ENCODE measurements at regions not wholly inside any gene's neighbourhood (a gene's known extent, or its start where the extent isn't known, plus 50 kb on each side); places are given as distances from the start of the nearest gene placed in this dataset.
A peak's percentile ranks its signal among the peaks of the same experiment; 100 is the strongest.

- Histone ChIP-seq H3F3A (replicated peaks; ENCODE audit: low read depth) (no peaks in the 10 kb centered on the region), H3K4me1 (ENCODE audit: insufficient read depth) (peaks cover 28% of the 10 kb centered on the region), H2AFZ (no peak overlapping the region), H3K4me3 (no peak overlapping the region), H3K36me3 (ENCODE audit: insufficient read depth) (no peaks in the 10 kb centered on the region), H3K27ac (ENCODE audit: low read depth) (no peak overlapping the region), H4K20me1 (replicated peaks; ENCODE audit: insufficient read depth) (no peaks in the 10 kb centered on the region), H3K27me3 (ENCODE audit: insufficient read depth) (no peaks in the 10 kb centered on the region), H3K9me2 (ENCODE audit: insufficient read depth) (no peaks in the 10 kb centered on the region; the same call in 1 of the 2 replicates), H3K4me2 (no peak overlapping the region), H3K79me2 (replicated peaks; ENCODE audit: insufficient read depth) (no peaks in the 10 kb centered on the region)
- Mint-ChIP-seq H3K9me3 (no peaks in the 10 kb centered on the region), H3K4me1 (peaks cover 30% of the 10 kb centered on the region), H3K4me3 (no peak overlapping the region), H3K36me3 (ENCODE audit: low read depth) (no peaks in the 10 kb centered on the region), H3K27ac (no peak overlapping the region), H3K27me3 (ENCODE audit: insufficient read depth, low read depth, poor library complexity) (peaks cover 3% of the 10 kb centered on the region)
- ATAC-seq (no peak), DNase-seq (ENCODE audit: low spot score) (no peak)
- TF ChIP-seq STAT1 (IDR thresholded peaks at IDR 0.05; ENCODE audit: unreplicated experiment) (no peak), EZH2 (IDR thresholded peaks at IDR 0.05; ENCODE audit: low read depth, unreplicated experiment) (no peak), CREB1 (CRISPR knock-in tag; IDR thresholded peaks at IDR 0.05; ENCODE audit: low read depth) (no peak)
- TF ChIP-seq, protein P1, sequence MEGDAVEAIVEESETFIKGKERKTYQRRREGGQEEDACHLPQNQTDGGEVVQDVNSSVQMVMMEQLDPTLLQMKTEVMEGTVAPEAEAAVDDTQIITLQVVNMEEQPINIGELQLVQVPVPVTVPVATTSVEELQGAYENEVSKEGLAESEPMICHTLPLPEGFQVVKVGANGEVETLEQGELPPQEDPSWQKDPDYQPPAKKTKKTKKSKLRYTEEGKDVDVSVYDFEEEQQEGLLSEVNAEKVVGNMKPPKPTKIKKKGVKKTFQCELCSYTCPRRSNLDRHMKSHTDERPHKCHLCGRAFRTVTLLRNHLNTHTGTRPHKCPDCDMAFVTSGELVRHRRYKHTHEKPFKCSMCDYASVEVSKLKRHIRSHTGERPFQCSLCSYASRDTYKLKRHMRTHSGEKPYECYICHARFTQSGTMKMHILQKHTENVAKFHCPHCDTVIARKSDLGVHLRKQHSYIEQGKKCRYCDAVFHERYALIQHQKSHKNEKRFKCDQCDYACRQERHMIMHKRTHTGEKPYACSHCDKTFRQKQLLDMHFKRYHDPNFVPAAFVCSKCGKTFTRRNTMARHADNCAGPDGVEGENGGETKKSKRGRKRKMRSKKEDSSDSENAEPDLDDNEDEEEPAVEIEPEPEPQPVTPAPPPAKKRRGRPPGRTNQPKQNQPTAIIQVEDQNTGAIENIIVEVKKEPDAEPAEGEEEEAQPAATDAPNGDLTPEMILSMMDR (conservative IDR thresholded peaks at IDR 0.05; ENCODE audit: low read depth in 2 of 2): no peak
Observed at GRCh38 chr2:63669596-63669995, 80.8 kb downstream of the MDH1 start.

GRCh38 chr2:63673865-63674533 is 85.2 kb downstream of the MDH1 start:
- peaks cover 6% of the 10 kb centered on the region for H3K4me1 Mint-ChIP-seq
- peak overlapping the region; percentile 34; the same call in 1 of the 2 replicates for H2AFZ ChIP-seq
- no peaks in the 10 kb centered on the region for H3K36me3 ChIP-seq (ENCODE audit: insufficient read depth)
- no peak overlapping the region for H3K4me3 Mint-ChIP-seq
- H3K36me3 Mint-ChIP-seq (ENCODE audit: low read depth): no peaks in the 10 kb centered on the region
- H3K27ac ChIP-seq (ENCODE audit: low read depth): no peak overlapping the region
- H3K9me3 Mint-ChIP-seq: no peaks in the 10 kb centered on the region
- no peaks in the 10 kb centered on the region for H3K79me2 ChIP-seq (replicated peaks; ENCODE audit: insufficient read depth)
- no peaks in the 10 kb centered on the region for H3K9me2 ChIP-seq (ENCODE audit: insufficient read depth)
- H3K27me3 ChIP-seq (ENCODE audit: insufficient read depth): no peaks in the 10 kb centered on the region
- H3K27me3 Mint-ChIP-seq (ENCODE audit: insufficient read depth, low read depth, poor library complexity): peaks cover 3% of the 10 kb centered on the region
- no peak for ATAC-seq
- no peak overlapping the region for H3K27ac Mint-ChIP-seq
- H4K20me1 ChIP-seq (replicated peaks; ENCODE audit: insufficient read depth): no peaks in the 10 kb centered on the region
- H3F3A ChIP-seq (replicated peaks; ENCODE audit: low read depth): no peaks in the 10 kb centered on the region
- peaks cover 1% of the 10 kb centered on the region for H3K4me1 ChIP-seq (ENCODE audit: insufficient read depth)
- H3K4me3 ChIP-seq: no peak overlapping the region
- DNase-seq (ENCODE audit: low spot score): no peak
- H3K4me2 ChIP-seq: no peak overlapping the region
- TF ChIP-seq CREB1 (CRISPR knock-in tag; IDR thresholded peaks at IDR 0.05; ENCODE audit: low read depth): no peak
- no peak for TF ChIP-seq POLR2AphosphoS5 (IDR thresholded peaks at IDR 0.05; ENCODE audit: low read depth)
- TF ChIP-seq, protein P2, sequence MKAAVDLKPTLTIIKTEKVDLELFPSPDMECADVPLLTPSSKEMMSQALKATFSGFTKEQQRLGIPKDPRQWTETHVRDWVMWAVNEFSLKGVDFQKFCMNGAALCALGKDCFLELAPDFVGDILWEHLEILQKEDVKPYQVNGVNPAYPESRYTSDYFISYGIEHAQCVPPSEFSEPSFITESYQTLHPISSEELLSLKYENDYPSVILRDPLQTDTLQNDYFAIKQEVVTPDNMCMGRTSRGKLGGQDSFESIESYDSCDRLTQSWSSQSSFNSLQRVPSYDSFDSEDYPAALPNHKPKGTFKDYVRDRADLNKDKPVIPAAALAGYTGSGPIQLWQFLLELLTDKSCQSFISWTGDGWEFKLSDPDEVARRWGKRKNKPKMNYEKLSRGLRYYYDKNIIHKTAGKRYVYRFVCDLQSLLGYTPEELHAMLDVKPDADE (IDR thresholded peaks at IDR 0.05): no peak
- no peak for TF ChIP-seq NANOG (IDR thresholded peaks at IDR 0.05; ENCODE audit: borderline replicate concordance)
- no peak for TF ChIP-seq REST (IDR thresholded peaks at IDR 0.05; ENCODE audit: unreplicated experiment)
- TF ChIP-seq, protein P3, sequence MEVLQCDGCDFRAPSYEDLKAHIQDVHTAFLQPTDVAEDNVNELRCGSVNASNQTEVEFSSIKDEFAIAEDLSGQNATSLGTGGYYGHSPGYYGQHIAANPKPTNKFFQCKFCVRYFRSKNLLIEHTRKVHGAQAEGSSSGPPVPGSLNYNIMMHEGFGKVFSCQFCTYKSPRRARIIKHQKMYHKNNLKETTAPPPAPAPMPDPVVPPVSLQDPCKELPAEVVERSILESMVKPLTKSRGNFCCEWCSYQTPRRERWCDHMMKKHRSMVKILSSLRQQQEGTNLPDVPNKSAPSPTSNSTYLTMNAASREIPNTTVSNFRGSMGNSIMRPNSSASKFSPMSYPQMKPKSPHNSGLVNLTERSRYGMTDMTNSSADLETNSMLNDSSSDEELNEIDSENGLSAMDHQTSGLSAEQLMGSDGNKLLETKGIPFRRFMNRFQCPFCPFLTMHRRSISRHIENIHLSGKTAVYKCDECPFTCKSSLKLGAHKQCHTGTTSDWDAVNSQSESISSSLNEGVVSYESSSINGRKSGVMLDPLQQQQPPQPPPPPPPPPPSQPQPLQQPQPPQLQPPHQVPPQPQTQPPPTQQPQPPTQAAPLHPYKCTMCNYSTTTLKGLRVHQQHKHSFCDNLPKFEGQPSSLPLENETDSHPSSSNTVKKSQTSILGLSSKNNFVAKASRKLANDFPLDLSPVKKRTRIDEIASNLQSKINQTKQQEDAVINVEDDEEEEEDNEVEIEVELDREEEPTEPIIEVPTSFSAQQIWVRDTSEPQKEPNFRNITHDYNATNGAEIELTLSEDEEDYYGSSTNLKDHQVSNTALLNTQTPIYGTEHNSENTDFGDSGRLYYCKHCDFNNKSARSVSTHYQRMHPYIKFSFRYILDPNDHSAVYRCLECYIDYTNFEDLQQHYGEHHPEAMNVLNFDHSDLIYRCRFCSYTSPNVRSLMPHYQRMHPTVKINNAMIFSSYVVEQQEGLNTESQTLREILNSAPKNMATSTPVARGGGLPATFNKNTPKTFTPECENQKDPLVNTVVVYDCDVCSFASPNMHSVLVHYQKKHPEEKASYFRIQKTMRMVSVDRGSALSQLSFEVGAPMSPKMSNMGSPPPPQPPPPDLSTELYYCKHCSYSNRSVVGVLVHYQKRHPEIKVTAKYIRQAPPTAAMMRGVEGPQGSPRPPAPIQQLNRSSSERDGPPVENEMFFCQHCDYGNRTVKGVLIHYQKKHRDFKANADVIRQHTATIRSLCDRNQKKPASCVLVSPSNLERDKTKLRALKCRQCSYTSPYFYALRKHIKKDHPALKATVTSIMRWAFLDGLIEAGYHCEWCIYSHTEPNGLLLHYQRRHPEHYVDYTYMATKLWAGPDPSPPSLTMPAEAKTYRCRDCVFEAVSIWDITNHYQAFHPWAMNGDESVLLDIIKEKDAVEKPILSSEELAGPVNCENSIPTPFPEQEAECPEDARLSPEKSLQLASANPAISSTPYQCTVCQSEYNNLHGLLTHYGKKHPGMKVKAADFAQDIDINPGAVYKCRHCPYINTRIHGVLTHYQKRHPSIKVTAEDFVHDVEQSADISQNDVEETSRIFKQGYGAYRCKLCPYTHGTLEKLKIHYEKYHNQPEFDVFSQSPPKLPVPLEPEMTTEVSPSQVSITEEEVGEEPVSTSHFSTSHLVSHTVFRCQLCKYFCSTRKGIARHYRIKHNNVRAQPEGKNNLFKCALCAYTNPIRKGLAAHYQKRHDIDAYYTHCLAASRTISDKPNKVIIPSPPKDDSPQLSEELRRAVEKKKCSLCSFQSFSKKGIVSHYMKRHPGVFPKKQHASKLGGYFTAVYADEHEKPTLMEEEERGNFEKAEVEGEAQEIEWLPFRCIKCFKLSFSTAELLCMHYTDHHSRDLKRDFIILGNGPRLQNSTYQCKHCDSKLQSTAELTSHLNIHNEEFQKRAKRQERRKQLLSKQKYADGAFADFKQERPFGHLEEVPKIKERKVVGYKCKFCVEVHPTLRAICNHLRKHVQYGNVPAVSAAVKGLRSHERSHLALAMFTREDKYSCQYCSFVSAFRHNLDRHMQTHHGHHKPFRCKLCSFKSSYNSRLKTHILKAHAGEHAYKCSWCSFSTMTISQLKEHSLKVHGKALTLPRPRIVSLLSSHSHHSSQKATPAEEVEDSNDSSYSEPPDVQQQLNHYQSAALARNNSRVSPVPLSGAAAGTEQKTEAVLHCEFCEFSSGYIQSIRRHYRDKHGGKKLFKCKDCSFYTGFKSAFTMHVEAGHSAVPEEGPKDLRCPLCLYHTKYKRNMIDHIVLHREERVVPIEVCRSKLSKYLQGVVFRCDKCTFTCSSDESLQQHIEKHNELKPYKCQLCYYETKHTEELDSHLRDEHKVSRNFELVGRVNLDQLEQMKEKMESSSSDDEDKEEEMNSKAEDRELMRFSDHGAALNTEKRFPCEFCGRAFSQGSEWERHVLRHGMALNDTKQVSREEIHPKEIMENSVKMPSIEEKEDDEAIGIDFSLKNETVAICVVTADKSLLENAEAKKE (CRISPR knock-in tag; IDR thresholded peaks at IDR 0.05): no peak

Measured in GM23338 (cell line).